IMR-90 (cell line): ENCODE measurements at regions not wholly inside any gene's neighbourhood (a gene's known extent, or its start where the extent isn't known, plus 50 kb on each side); places are given as distances from the start of the nearest gene placed in this dataset.

ENCODE experiments used
- ATAC-seq: fragments of 200-7000 bp; cut with Tn5 transposase; 2 replicates; pipeline ENCODE4 v1.9.1; 2020; ENCODE audit warnings: low read depth, mild to moderate bottlenecking, moderate library complexity
- BruUV-seq: library from RNA; stranded (reverse); fragments of 400-500 nt; replicated peaks from 2 replicates; lab custom pipeline; 2021; lab: Mats Ljungman, UMichigan
- CTCF ChIA-PET: fragments of 300-600 bp; formaldehyde crosslinking; extraction: SDS; loops from one replicate; lab custom pipeline; 2021; ENCODE audit warnings: antibody characterized with exemption; lab: Yijun Ruan, JAX
- POLR2A ChIA-PET: fragments of 300-600 bp; sonication (Branson Sonifier 250); formaldehyde crosslinking; loops from one replicate; lab custom pipeline; 2022; ENCODE audit warnings: antibody characterized with exemption; ENCODE audit not compliant: unreplicated experiment; lab: Charles Lee
- DNase-seq: peaks from one replicate; pipeline ENCODE4 v3.0.0; 2013
- H2AFZ ChIP-seq: replicated peaks from 2 replicates; pipeline ENCODE3; 2013; ENCODE audit warnings: low read length, mild to moderate bottlenecking; ENCODE audit not compliant: poor library complexity
- H2AK5ac ChIP-seq: 2 replicates; pipeline ENCODE4 v1.6.1; 2013; ENCODE audit warnings: low read depth, low read length, inconsistent platforms
- H2AK9ac ChIP-seq: replicated peaks from 2 replicates; pipeline ENCODE3; 2013; ENCODE audit warnings: mild to moderate bottlenecking, low read depth, low read length, moderate library complexity; ENCODE audit not compliant: poor library complexity
- H2BK120ac ChIP-seq: 2 replicates; pipeline ENCODE4 v1.6.1; 2013; ENCODE audit warnings: low read depth, low read length, inconsistent platforms
- H2BK15ac ChIP-seq: 3 replicates; pipeline ENCODE4 v1.6.1; 2013; ENCODE audit warnings: low read depth, low read length, inconsistent platforms
- H2BK20ac ChIP-seq: 2 replicates; pipeline ENCODE4 v1.6.1; 2013; ENCODE audit warnings: low read depth, mild to moderate bottlenecking, inconsistent platforms, low read length, moderate library complexity
- H2BK5ac ChIP-seq: 2 replicates; pipeline ENCODE4 v1.6.1; 2013; ENCODE audit warnings: mild to moderate bottlenecking, low read depth, low read length, inconsistent platforms; ENCODE audit not compliant: poor library complexity, severe bottlenecking
- H3K14ac ChIP-seq: replicated peaks from 2 replicates; pipeline ENCODE4 v1.6.1; 2013; ENCODE audit warnings: low read depth, low read length, inconsistent platforms
- H3K18ac ChIP-seq: 2 replicates; pipeline ENCODE4 v1.6.1; 2013; ENCODE audit warnings: low read depth, low read length, control low read depth
- H3K23ac ChIP-seq: 2 replicates; pipeline ENCODE4 v1.6.1; 2013; ENCODE audit warnings: low read depth, low read length, inconsistent platforms
- H3K27ac ChIP-seq: 2 replicates; pipeline ENCODE4 v1.5.1; 2013; ENCODE audit warnings: mild to moderate bottlenecking, control low read depth, low read length; ENCODE audit not compliant: insufficient read depth
- H3K27me3 ChIP-seq: 2 replicates; pipeline ENCODE4 v1.6.1; 2013; ENCODE audit warnings: low read length; ENCODE audit not compliant: control insufficient read depth, insufficient read depth
- H3K36me3 ChIP-seq: 2 replicates; pipeline ENCODE4 v1.6.1; 2013; ENCODE audit warnings: low read length, mixed read lengths; ENCODE audit not compliant: control insufficient read depth, insufficient read depth
- H3K4ac ChIP-seq: 2 replicates; pipeline ENCODE4 v1.6.1; 2013; ENCODE audit warnings: low read depth, low read length, inconsistent platforms
- H3K4me1 ChIP-seq: 2 replicates; pipeline ENCODE4 v1.6.1; 2013; ENCODE audit warnings: low read length, mixed read lengths; ENCODE audit not compliant: control insufficient read depth, insufficient read depth
- H3K4me2 ChIP-seq: 2 replicates; pipeline ENCODE4 v1.6.1; 2013; ENCODE audit warnings: low read depth, mild to moderate bottlenecking, control low read depth, low read length, moderate library complexity
- H3K4me3 ChIP-seq: 2 replicates; pipeline ENCODE4 v1.5.1; 2013; ENCODE audit warnings: low read depth, mild to moderate bottlenecking, control low read depth, low read length, moderate library complexity; ENCODE audit not compliant: insufficient read depth
- H3K56ac ChIP-seq: 2 replicates; pipeline ENCODE4 v1.6.1; 2013; ENCODE audit warnings: low read length, inconsistent platforms; ENCODE audit not compliant: insufficient read depth; ENCODE audit errors: extremely low read depth
- H3K79me1 ChIP-seq, 2 experiments: 2 replicates each; pipeline ENCODE4 v1.6.1; 2013; ENCODE audit warnings: low read length in 2 of 2, inconsistent platforms in 1 of 2, low read depth in 1 of 2
- H3K9ac ChIP-seq: 2 replicates; pipeline ENCODE4 v1.6.1; 2013; ENCODE audit warnings: low read depth, low read length, control low read depth
- H3K9me1 ChIP-seq: 2 replicates; pipeline ENCODE4 v1.6.1; 2013; ENCODE audit warnings: low read length, inconsistent platforms; ENCODE audit not compliant: insufficient read depth
- H3K9me3 ChIP-seq: 2 replicates; pipeline ENCODE4 v1.6.1; 2013; ENCODE audit warnings: low read length; ENCODE audit not compliant: control insufficient read depth, insufficient read depth
- H4K20me1 ChIP-seq: 2 replicates; pipeline ENCODE4 v1.6.1; 2013; ENCODE audit warnings: low read length, inconsistent platforms; ENCODE audit not compliant: insufficient read depth
- H4K5ac ChIP-seq: 2 replicates; pipeline ENCODE4 v1.6.1; 2013; ENCODE audit warnings: mild to moderate bottlenecking, low read depth, low read length, control low read depth
- H4K8ac ChIP-seq, 2 experiments: 2 replicates each; pipeline ENCODE4 v1.6.1; 2013; ENCODE audit warnings: low read depth in 2 of 2, low read length in 2 of 2, control low read depth in 1 of 2, inconsistent platforms in 1 of 2
- H4K91ac ChIP-seq: 2 replicates; pipeline ENCODE4 v1.6.1; 2013; ENCODE audit warnings: low read depth, low read length, inconsistent platforms; ENCODE audit not compliant: insufficient read depth
- BHLHE40 ChIP-seq: fragments of 150-350 bp; IDR thresholded peaks from 2 replicates; pipeline ENCODE4 v1.6.1; 2016; ENCODE audit warnings: mild to moderate bottlenecking, low read depth, low read length
- CEBPB ChIP-seq: IDR thresholded peaks from 2 replicates; pipeline ENCODE4 v1.6.1; 2012; ENCODE audit warnings: low read depth, low read length, improper control_type of control experiment
- CHD1 ChIP-seq: IDR thresholded peaks from 2 replicates; pipeline ENCODE4 v1.6.1; 2012; ENCODE audit warnings: low read depth, low read length, improper control_type of control experiment
- FOS ChIP-seq: fragments of 150-350 bp; IDR thresholded peaks from 2 replicates; pipeline ENCODE4 v1.6.1; 2016; ENCODE audit warnings: low read depth, low read length
- MAFK ChIP-seq: IDR thresholded peaks from 2 replicates; pipeline ENCODE4 v1.6.1; 2012; ENCODE audit warnings: low read depth, low read length, improper control_type of control experiment
- NFE2L2 ChIP-seq: fragments of 150-350 bp; IDR thresholded peaks from 2 replicates; pipeline ENCODE4 v1.6.1; 2016; ENCODE audit warnings: low read depth, mild to moderate bottlenecking, low read length
- RAD21 ChIP-seq: IDR thresholded peaks from 2 replicates; pipeline ENCODE4 v1.6.1; 2012; ENCODE audit warnings: low read length, improper control_type of control experiment
- RFX5 ChIP-seq: IDR thresholded peaks from 2 replicates; pipeline ENCODE4 v1.8.0; 2012; ENCODE audit warnings: low read depth, mild to moderate bottlenecking, low read length, moderate library complexity
- SMC3 ChIP-seq: fragments of 150-350 bp; IDR thresholded peaks from 2 replicates; pipeline ENCODE4 v1.6.1; 2016; ENCODE audit warnings: low read depth, mild to moderate bottlenecking, antibody characterized with exemption, low read length, moderate library complexity
- WGBS, 2 experiments: methylation state at CpG; one replicate each; pipeline versions ENCODE4 v1.1.5 to v1.1.7; 2013; ENCODE audit warnings: missing lambda C conversion rate in 2 of 2; ENCODE audit not compliant: insufficient read length in 1 of 2; ENCODE audit errors: extremely low coverage in 2 of 2; 5-methylcytosine and 5-hydroxymethylcytosine counted together
- dilution Hi-C: fragments of 300-500 bp; cut with HindIII; formaldehyde crosslinking; loops from one replicate; pipeline ENCODE4 v1.14.3; 2018; ENCODE audit warnings: low sequenced_read_pairs; ENCODE audit not compliant: unreplicated experiment
- in situ Hi-C: fragments of 300-500 bp; cut with MboI; formaldehyde crosslinking; loops from 3 replicates; pipeline ENCODE4 v1.14.3; 2019; ENCODE audit warnings: low sequenced_read_pairs, inconsistent platforms, mixed read lengths
- intact Hi-C: fragments of 100-400 bp; cut with micrococcal nuclease; formaldehyde crosslinking; loops from 2 replicates; pipeline ENCODE4 v1.10.0; 2022
- TF ChIP-seq, protein P1 (sequence below): fragments of 150-350 bp; IDR thresholded peaks from 2 replicates; pipeline ENCODE4 v1.6.1; 2017; ENCODE audit warnings: mild to moderate bottlenecking, antibody characterized with exemption, low read length, low read depth
- TF ChIP-seq, protein P2 (sequence below): conservative IDR thresholded peaks from 2 replicates; pipeline ENCODE4 v1.5.1; 2012; ENCODE audit warnings: mild to moderate bottlenecking, low read depth, low read length, improper control_type of control experiment
- TF ChIP-seq, protein P3 (sequence below): fragments of 150-350 bp; IDR thresholded peaks from 2 replicates; pipeline ENCODE4 v1.6.1; 2016; ENCODE audit warnings: low read depth, mild to moderate bottlenecking, low read length, moderate library complexity, borderline replicate concordance

DNA sequence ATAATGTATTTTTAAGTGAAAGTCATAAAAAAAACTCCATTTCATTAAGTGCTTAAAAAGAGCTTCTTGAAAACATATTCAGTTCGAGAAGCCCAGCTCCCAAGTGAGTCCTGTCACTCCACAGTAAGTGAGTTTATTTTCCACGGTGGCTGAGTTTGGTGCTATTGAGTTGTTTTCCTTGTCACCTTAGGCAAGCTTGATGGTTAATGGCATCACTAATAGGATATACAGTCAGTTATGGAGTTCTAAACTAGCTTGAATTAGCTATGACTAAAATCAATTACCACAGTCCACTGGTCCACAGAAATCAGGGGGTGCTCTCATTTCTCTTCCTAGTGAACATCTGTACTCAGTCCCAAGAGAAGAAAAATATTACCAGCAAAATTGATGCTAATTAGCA, 1526.2 kb upstream of the IGFBP7 start:
- Histone ChIP-seq H4K20me1 (no peaks in the 10 kb centered on the region), H3K14ac (no peak overlapping the region), H3K4me3 (no peak overlapping the region), H3K4me1 (no peaks in the 10 kb centered on the region), H3K4me2 (no peak overlapping the region), H3K4ac (no peak overlapping the region), H2BK20ac (no peak overlapping the region), H3K18ac (no peak overlapping the region), H3K27ac (no peak overlapping the region), H3K56ac (no peak overlapping the region), H2AK9ac (no peak overlapping the region), H4K5ac (no peak overlapping the region), H3K23ac (no peak overlapping the region), H2BK5ac (no peak overlapping the region), H2BK15ac (no peak overlapping the region), H3K9ac (no peak overlapping the region), H3K27me3 (no peaks in the 10 kb centered on the region), H2AFZ (no peak overlapping the region), H3K9me3 (peaks cover 1% of the 10 kb centered on the region; the same call in 1 of the 2 replicates), H2AK5ac (no peak overlapping the region), H3K79me1 (no peaks in the 10 kb centered on the region), H3K36me3 (no peaks in the 10 kb centered on the region), H4K91ac (no peak overlapping the region), H4K8ac (no peak overlapping the region), H2BK120ac (no peak overlapping the region), H3K9me1 (no peaks in the 10 kb centered on the region)
- no CpG with 5 or more reads among the region's 2 CpGs for WGBS, 2 experiments
- POLR2A ChIA-PET = no interaction called here
- intact Hi-C loops (no loop called here), in situ Hi-C loops (no loop called here), dilution Hi-C loops (no loop called here)
- DNase-seq (no peak), ATAC-seq (no peak)
- CTCF ChIA-PET = no interaction called here
- BruUV-seq = no TSS peak
- TF ChIP-seq RAD21 = no peak
- TF ChIP-seq, protein P1, sequence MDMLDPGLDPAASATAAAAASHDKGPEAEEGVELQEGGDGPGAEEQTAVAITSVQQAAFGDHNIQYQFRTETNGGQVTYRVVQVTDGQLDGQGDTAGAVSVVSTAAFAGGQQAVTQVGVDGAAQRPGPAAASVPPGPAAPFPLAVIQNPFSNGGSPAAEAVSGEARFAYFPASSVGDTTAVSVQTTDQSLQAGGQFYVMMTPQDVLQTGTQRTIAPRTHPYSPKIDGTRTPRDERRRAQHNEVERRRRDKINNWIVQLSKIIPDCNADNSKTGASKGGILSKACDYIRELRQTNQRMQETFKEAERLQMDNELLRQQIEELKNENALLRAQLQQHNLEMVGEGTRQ = no peak
- TF ChIP-seq RFX5 = no peak
- TF ChIP-seq, protein P2, sequence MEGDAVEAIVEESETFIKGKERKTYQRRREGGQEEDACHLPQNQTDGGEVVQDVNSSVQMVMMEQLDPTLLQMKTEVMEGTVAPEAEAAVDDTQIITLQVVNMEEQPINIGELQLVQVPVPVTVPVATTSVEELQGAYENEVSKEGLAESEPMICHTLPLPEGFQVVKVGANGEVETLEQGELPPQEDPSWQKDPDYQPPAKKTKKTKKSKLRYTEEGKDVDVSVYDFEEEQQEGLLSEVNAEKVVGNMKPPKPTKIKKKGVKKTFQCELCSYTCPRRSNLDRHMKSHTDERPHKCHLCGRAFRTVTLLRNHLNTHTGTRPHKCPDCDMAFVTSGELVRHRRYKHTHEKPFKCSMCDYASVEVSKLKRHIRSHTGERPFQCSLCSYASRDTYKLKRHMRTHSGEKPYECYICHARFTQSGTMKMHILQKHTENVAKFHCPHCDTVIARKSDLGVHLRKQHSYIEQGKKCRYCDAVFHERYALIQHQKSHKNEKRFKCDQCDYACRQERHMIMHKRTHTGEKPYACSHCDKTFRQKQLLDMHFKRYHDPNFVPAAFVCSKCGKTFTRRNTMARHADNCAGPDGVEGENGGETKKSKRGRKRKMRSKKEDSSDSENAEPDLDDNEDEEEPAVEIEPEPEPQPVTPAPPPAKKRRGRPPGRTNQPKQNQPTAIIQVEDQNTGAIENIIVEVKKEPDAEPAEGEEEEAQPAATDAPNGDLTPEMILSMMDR = no peak
- no peak for TF ChIP-seq CEBPB
- TF ChIP-seq, protein P3, sequence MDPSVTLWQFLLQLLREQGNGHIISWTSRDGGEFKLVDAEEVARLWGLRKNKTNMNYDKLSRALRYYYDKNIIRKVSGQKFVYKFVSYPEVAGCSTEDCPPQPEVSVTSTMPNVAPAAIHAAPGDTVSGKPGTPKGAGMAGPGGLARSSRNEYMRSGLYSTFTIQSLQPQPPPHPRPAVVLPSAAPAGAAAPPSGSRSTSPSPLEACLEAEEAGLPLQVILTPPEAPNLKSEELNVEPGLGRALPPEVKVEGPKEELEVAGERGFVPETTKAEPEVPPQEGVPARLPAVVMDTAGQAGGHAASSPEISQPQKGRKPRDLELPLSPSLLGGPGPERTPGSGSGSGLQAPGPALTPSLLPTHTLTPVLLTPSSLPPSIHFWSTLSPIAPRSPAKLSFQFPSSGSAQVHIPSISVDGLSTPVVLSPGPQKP = no peak
- no peak for TF ChIP-seq BHLHE40
- TF ChIP-seq FOS = no peak
- TF ChIP-seq SMC3 = no peak
- TF ChIP-seq NFE2L2 = no peak
- no peak for TF ChIP-seq CHD1
- no peak for TF ChIP-seq MAFK
